Body of pancreas (tissue), 4 donors: ENCODE measurements at regions not wholly inside any gene's neighbourhood (a gene's known extent, or its start where the extent isn't known, plus 50 kb on each side); places are given as distances from the start of the nearest gene placed in this dataset.

Experiments
- CTCF ChIP-seq, 7 experiments: fragments of 450-650 bp in 4 of 7; fragments of 200-600 bp in 3 of 7; sonication (generic) in 3 of 7; IDR thresholded peaks; one replicate each; pipeline ENCODE4 v1.5.1; 2016 to 2019; ENCODE audit warnings: antibody characterized with exemption in 7 of 7
- POLR2A ChIP-seq, 3 donors: fragments of 450-650 bp; IDR thresholded peaks; one replicate each; pipeline ENCODE4 v1.6.1; 2016; ENCODE audit warnings: antibody characterized with exemption in 3 of 3, mild to moderate bottlenecking in 2 of 3

- TF ChIP-seq CTCF (IDR thresholded peaks at IDR 0.05) = no peak
- no peak for TF ChIP-seq POLR2A (IDR thresholded peaks at IDR 0.05)
Observed at GRCh38 chr10:1860351-1860750, 123.0 kb upstream of the ADARB2 start.
